Keratinocyte (primary cell): ENCODE measurements at regions not wholly inside any gene's neighbourhood (a gene's known extent, or its start where the extent isn't known, plus 50 kb on each side); places are given as distances from the start of the nearest gene placed in this dataset.

Source experiments
- DNase-seq: peaks from one replicate; pipeline ENCODE4 v3.0.0-alpha.2; 2011; ENCODE audit warnings: low read depth, missing footprints, low spot score
- FAIRE-seq: peaks from 2 replicates; lab custom pipeline; 2011; peaks lifted over from hg19 to GRCh38; lab: Jason Lieb, UNC
- H2AFZ ChIP-seq: 2 replicates; pipeline ENCODE4 v1.6.0; 2012; ENCODE audit warnings: low read length, control low read depth, inconsistent platforms; ENCODE audit not compliant: control insufficient read depth
- H3K27ac ChIP-seq: 2 replicates; pipeline ENCODE4 v1.5.1; 2011; ENCODE audit warnings: low read length; ENCODE audit not compliant: control insufficient read depth, insufficient read depth
- H3K27me3 ChIP-seq: 3 replicates; pipeline ENCODE4 v1.6.0; 2011; ENCODE audit warnings: low read length; ENCODE audit not compliant: control insufficient read depth, insufficient read depth; ENCODE audit errors: extremely low read depth
- H3K36me3 ChIP-seq, 2 experiments: 2 replicates in 1 of 2; 3 replicates in 1 of 2; pipeline ENCODE4 v1.5.1; 2011; ENCODE audit warnings: low read length in 2 of 2, mild to moderate bottlenecking in 1 of 2; ENCODE audit not compliant: control insufficient read depth in 2 of 2, insufficient read depth in 2 of 2; ENCODE audit errors: extremely low read depth in 1 of 2
- H3K4me1 ChIP-seq: 3 replicates; pipeline ENCODE4 v1.5.1; 2011; ENCODE audit warnings: low read length; ENCODE audit not compliant: control insufficient read depth, insufficient read depth; ENCODE audit errors: extremely low read depth
- H3K4me2 ChIP-seq: 3 replicates; pipeline ENCODE4 v1.6.0; 2011; ENCODE audit warnings: low read depth, low read length; ENCODE audit not compliant: control insufficient read depth, insufficient read depth; ENCODE audit errors: extremely low read depth
- H3K4me3 ChIP-seq, 3 experiments: fragments of 200-600 bp in 1 of 3; sonication (generic) in 1 of 3; 2 replicates in 2 of 3; 3 replicates in 1 of 3; pipeline ENCODE4 v1.5.1; 2011 to 2016; ENCODE audit warnings: low read length in 3 of 3, mild to moderate bottlenecking in 3 of 3, control low read depth in 2 of 3, inconsistent platforms in 1 of 3, low read depth in 1 of 3, mixed read lengths in 1 of 3, mixed run types in 1 of 3, moderate library complexity in 1 of 3; ENCODE audit not compliant: control insufficient read depth in 2 of 3, insufficient read depth in 2 of 3; ENCODE audit errors: extremely low read depth in 1 of 3
- H3K79me2 ChIP-seq: 2 replicates; pipeline ENCODE4 v1.6.0; 2012; ENCODE audit warnings: low read length; ENCODE audit not compliant: control insufficient read depth, insufficient read depth
- H3K9ac ChIP-seq: 3 replicates; pipeline ENCODE4 v1.6.0; 2011; ENCODE audit warnings: low read length; ENCODE audit not compliant: control insufficient read depth, insufficient read depth; ENCODE audit errors: extremely low read depth
- H3K9me1 ChIP-seq: 3 replicates; pipeline ENCODE4 v1.6.0; 2011; ENCODE audit warnings: low read length; ENCODE audit not compliant: control insufficient read depth, insufficient read depth; ENCODE audit errors: extremely low read depth
- H3K9me3 ChIP-seq: 2 replicates; pipeline ENCODE4 v1.5.1; 2012; ENCODE audit warnings: low read depth, low read length; ENCODE audit not compliant: control insufficient read depth
- H4K20me1 ChIP-seq: 3 replicates; pipeline ENCODE4 v1.6.0; 2011; ENCODE audit warnings: low read length; ENCODE audit not compliant: control insufficient read depth, insufficient read depth; ENCODE audit errors: extremely low read depth
- CTCF ChIP-seq, 3 experiments: IDR thresholded peaks in 1 of 3; conservative IDR thresholded peaks in 1 of 3; optimal IDR thresholded peaks in 1 of 3; 2 replicates in 2 of 3; 3 replicates in 1 of 3; pipeline versions ENCODE3 to v1.5.1; 2011; ENCODE audit warnings: low read length in 3 of 3, mild to moderate bottlenecking in 3 of 3, moderate library complexity in 2 of 3, control low read depth in 1 of 3, inconsistent platforms in 1 of 3; ENCODE audit not compliant: insufficient read depth in 2 of 3; ENCODE audit errors: extremely low read depth in 1 of 3
- EZH2 ChIP-seq: IDR thresholded peaks from one replicate; pipeline ENCODE4 v1.6.1; 2012; ENCODE audit warnings: inconsistent platforms, mild to moderate bottlenecking, low read length, moderate library complexity
- dilution Hi-C: fragments of 300-500 bp; cut with MboI; formaldehyde crosslinking; loops from one replicate; pipeline ENCODE4 v1.7.0; 2020; ENCODE audit warnings: low sequenced_read_pairs; ENCODE audit not compliant: extremely low pct_ligation_motif_present

- no peak for TF ChIP-seq CTCF (optimal IDR thresholded peaks at IDR 0.05 in 1 of 3, IDR thresholded peaks at IDR 0.05 in 1 of 3, conservative IDR thresholded peaks at IDR 0.05 in 1 of 3; ENCODE audit: extremely low read depth in 1 of 3, insufficient read depth in 2 of 3, low read length in 3 of 3)
- TF ChIP-seq EZH2, result no peak
- dilution Hi-C loops, result no loop called here
- H4K20me1 ChIP-seq, result no peaks in the 10 kb centered on the region
- H2AFZ ChIP-seq, result no peak overlapping the region
- no peak overlapping the region for H3K9ac ChIP-seq
- FAIRE-seq (no peak), DNase-seq (no peak)
- no peaks in the 10 kb centered on the region for H3K27me3 ChIP-seq
- no peaks in the 10 kb centered on the region for H3K36me3 ChIP-seq
- no peak overlapping the region for H3K4me2 ChIP-seq
- no peaks in the 10 kb centered on the region for H3K4me1 ChIP-seq
- no peak overlapping the region for H3K4me3 ChIP-seq
- H3K27ac ChIP-seq, result no peak overlapping the region
- no peaks in the 10 kb centered on the region for H3K79me2 ChIP-seq
- no peaks in the 10 kb centered on the region for H3K9me3 ChIP-seq
- no peaks in the 10 kb centered on the region for H3K9me1 ChIP-seq
Measured at GRCh38 chr6:165805636-165806035, 142.6 kb upstream of the PDE10A start.

- Histone ChIP-seq H3K4me2 (no peak overlapping the region), H3K36me3 (no peaks in the 10 kb centered on the region), H3K79me2 (no peaks in the 10 kb centered on the region), H2AFZ (no peak overlapping the region), H3K4me3 (no peak overlapping the region), H3K9me3 (no peaks in the 10 kb centered on the region), H3K4me1 (no peaks in the 10 kb centered on the region), H3K27me3 (no peaks in the 10 kb centered on the region), H3K27ac (no peak overlapping the region), H3K9ac (no peak overlapping the region), H3K9me1 (no peaks in the 10 kb centered on the region), H4K20me1 (no peaks in the 10 kb centered on the region)
- TF ChIP-seq CTCF (optimal IDR thresholded peaks at IDR 0.05 in 1 of 3, IDR thresholded peaks at IDR 0.05 in 1 of 3, conservative IDR thresholded peaks at IDR 0.05 in 1 of 3; ENCODE audit: extremely low read depth in 1 of 3, insufficient read depth in 2 of 3, low read length in 3 of 3) (no peak), EZH2 (no peak)
- no peak for FAIRE-seq
- dilution Hi-C loops, result no loop called here
- DNase-seq, result no peak
Measured at GRCh38 chr6:165805067-165805555, 142.1 kb upstream of the PDE10A start.
